GM13977 (cell line): ENCODE measurements at regions not wholly inside any gene's neighbourhood (a gene's known extent, or its start where the extent isn't known, plus 50 kb on each side); places are given as distances from the start of the nearest gene placed in this dataset.

Source experiments
- DNase-seq: peaks from one replicate; pipeline ENCODE4 v3.0.0; 2012; ENCODE audit warnings: low spot score
- in situ Hi-C: fragments of 300-500 bp; cut with MboI; formaldehyde crosslinking; loops from one replicate; pipeline ENCODE4 v1.12.0; 2022; ENCODE audit warnings: low sequenced_read_pairs, low pct_unique_long_range_greater_than_20kb, mixed read lengths, inconsistent platforms; ENCODE audit not compliant: unreplicated experiment
- TF ChIP-seq, protein P1 (sequence below): IDR thresholded peaks from 2 replicates; pipeline ENCODE4 v1.5.1; 2012; ENCODE audit warnings: mild to moderate bottlenecking, control low read depth; ENCODE audit not compliant: insufficient read depth; ENCODE audit errors: extremely low read depth, missing control alignments

DNA sequence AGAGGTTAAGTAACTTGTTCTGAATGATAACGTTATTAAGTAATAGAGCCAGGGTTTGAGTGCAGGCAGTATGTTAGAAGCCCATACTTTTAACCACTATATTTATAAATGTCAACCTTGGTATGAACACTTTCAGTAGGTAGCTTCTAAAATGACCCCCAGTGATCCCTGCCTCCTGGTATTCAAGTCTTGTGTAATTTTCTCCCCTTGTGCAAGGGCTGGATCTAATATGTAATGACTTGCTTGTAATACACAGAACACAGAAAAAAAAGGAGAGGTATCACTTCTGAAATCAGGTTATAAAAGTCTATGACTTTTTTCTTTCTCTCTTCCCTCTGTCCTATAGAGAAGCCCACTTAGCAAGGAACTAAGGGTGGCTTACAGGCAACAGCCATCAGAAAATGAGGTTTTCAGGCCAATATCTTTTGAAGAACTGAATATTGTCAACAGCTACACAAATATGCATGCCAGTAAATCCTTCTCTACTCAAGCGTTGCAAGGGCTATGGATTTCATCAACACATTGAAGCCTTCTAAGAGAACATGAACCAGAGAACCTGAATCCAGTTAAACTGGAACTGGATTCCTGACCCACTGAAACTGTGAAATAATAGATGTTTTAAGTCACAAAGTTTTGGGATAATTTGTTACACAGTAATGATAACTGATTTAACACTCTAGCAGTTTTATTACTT is 712.3 kb downstream of the METTL15 start:
- TF ChIP-seq, protein P1, sequence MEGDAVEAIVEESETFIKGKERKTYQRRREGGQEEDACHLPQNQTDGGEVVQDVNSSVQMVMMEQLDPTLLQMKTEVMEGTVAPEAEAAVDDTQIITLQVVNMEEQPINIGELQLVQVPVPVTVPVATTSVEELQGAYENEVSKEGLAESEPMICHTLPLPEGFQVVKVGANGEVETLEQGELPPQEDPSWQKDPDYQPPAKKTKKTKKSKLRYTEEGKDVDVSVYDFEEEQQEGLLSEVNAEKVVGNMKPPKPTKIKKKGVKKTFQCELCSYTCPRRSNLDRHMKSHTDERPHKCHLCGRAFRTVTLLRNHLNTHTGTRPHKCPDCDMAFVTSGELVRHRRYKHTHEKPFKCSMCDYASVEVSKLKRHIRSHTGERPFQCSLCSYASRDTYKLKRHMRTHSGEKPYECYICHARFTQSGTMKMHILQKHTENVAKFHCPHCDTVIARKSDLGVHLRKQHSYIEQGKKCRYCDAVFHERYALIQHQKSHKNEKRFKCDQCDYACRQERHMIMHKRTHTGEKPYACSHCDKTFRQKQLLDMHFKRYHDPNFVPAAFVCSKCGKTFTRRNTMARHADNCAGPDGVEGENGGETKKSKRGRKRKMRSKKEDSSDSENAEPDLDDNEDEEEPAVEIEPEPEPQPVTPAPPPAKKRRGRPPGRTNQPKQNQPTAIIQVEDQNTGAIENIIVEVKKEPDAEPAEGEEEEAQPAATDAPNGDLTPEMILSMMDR: no peak
- no peak for DNase-seq
- in situ Hi-C loops: no loop called here

DNA sequence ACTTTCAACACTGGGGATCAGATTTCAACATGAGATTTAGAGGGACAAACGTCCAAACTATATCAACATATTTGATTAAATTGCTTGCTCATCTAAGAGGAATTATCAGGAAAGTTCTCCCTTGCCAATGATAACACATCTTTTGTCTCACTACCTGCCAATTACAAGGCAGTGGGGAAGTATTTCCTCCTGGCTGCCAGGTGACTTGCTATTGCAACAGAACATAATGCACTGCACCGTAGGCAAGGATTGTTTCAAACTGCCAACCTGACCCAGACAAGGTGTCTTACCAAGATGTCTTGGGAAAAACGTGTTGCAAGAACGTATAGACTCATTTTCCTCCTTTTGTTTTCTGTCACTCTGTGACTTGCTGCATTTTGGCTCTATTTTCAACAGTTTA is 711.6 kb downstream of the METTL15 start:
- no peak for DNase-seq
- in situ Hi-C loops: no loop called here
- TF ChIP-seq, protein P1: no peak

DNA sequence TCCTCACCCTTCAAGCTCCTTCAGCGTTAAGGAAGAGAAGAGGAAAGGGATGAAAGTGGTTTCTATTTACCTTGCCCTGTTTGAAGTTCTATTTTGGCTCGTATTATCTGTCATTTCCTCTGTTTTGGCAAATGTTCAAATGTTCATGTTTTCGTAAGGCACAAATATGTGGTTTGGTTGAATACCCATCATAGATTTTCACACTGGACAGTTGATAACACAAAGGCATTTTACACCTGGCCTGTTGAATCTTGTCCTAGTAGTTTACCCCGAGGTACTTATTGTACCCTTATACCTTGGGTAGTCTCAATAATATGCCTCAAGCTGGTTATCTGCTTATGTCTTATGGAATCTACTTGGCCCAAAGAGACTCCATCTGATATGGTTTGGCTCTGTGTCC is 706.9 kb downstream of the METTL15 start:
- TF ChIP-seq, protein P1: no peak
- in situ Hi-C loops: no loop called here
- DNase-seq: no peak

DNA sequence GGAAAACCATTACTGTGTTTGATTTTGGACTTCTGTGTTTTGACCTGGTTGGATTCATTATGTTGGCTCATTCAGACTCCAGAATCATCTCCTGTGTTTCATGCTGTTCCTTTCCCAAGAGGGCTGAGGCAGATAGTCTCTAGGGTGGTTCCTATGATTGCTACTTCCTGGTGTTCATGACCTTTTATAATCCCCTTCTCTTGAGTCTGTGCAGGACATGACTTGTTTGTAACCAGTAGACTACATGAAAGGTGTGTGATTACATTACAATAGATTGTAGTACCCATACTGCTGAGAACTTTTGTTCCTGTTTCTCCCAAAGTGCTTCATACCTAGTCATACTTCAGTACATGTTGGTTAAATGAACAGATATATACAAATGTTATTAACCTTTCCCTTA is 700.6 kb downstream of the METTL15 start:
- TF ChIP-seq, protein P1: no peak
- DNase-seq: no peak
- in situ Hi-C loops: no loop called here

DNA sequence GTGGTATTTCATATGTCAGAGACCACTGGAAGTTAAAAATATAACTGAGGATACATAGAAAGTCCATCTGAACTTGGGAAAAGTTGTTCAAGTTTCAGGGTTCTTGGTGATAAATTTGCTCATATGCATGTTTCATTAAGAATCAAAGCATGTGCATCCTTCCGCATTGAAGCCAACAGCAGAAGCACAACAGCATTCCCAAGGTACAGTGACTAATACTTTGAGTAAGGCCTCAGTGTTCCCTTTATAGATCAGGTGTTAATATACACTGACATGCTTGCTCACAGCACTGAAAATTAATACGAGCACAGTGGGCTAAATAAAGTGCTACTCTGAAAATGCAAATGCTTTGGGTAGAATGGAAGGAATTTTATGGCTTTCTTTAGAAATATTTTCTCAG is 691.1 kb downstream of the METTL15 start:
- TF ChIP-seq, protein P1: no peak
- no peak for DNase-seq
- in situ Hi-C loops: no loop called here

DNA sequence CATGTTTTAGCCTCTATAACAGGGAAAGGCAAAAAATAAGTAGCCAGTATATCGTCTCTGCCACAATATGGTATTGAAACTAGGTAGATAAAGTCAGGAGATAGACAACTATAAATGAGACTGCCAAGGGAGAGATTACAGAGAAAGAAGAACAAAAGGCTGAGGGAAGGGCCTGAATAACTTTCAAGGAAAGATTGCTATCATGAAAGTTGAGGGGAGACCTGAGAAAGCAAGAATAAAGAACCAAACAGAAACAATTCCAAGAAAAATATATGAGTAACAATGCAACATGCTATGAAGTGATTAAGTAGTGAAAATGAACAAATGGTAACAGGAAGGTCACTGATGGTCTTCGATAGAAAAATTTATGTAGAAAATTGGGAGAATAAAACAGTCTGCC is 690.1 kb downstream of the METTL15 start:
- TF ChIP-seq, protein P1: no peak
- in situ Hi-C loops: no loop called here
- DNase-seq: no peak
